K562 (cell line): ENCODE measurements at regions not wholly inside any gene's neighbourhood (a gene's known extent, or its start where the extent isn't known, plus 50 kb on each side); places are given as distances from the start of the nearest gene placed in this dataset.

ENCODE experiments used
- ATAC-seq: fragments of 200-7000 bp; cut with Tn5 transposase; 3 replicates; pipeline ENCODE4 v1.9.1; 2020; ENCODE audit warnings: moderate library complexity
- BruUV-seq: library from RNA; stranded (reverse); fragments of 400-500 nt; replicated peaks from 2 replicates; lab custom pipeline; 2021; lab: Mats Ljungman, UMichigan
- CTCF ChIA-PET: fragments of 300-600 bp; formaldehyde crosslinking; extraction: SDS; loops from one replicate; lab custom pipeline; 2021; ENCODE audit warnings: low intra/inter-chr PET ratio; lab: Yijun Ruan, JAX
- POLR2A ChIA-PET: fragments of 300-600, 350-650 bp; sonication (Branson Sonifier 250); formaldehyde crosslinking; extraction: SDS; loops from one replicate; lab custom pipeline; 2021; ENCODE audit warnings: antibody characterized with exemption, inconsistent platforms; lab: Yijun Ruan, JAX
- DNase-seq, 4 experiments: peaks; one replicate each; pipeline versions ENCODE4 v3.0.0 to v3.0.0-alpha.2; 2011 to 2018; ENCODE audit warnings: low spot score in 3 of 4, mixed read lengths in 3 of 4; ENCODE audit errors: extremely low read depth in 1 of 4
- FAIRE-seq: peaks from 2 replicates; lab custom pipeline; 2011; peaks lifted over from hg19 to GRCh38; lab: Jason Lieb, UNC
- H2AFZ ChIP-seq: 2 replicates; pipeline ENCODE4 v1.6.0; 2011; ENCODE audit warnings: low read depth, low read length, control low read depth, inconsistent platforms
- H3K27ac ChIP-seq: fragments of 200-600 bp; 3 replicates; pipeline ENCODE4 v1.8.0; 2011; ENCODE audit warnings: low read depth, mild to moderate bottlenecking, control low read depth, inconsistent platforms, low read length, moderate library complexity, mixed read lengths; ENCODE audit errors: extremely low read depth
- H3K27me3 ChIP-seq, 2 experiments: fragments of 300-600 bp in 1 of 2; 2 replicates in 1 of 2; 3 replicates in 1 of 2; pipeline versions ENCODE4 v1.6.0 to v1.8.0; 2011; ENCODE audit warnings: inconsistent platforms in 2 of 2, low read length in 2 of 2, mild to moderate bottlenecking in 1 of 2, mixed read lengths in 1 of 2, moderate library complexity in 1 of 2; ENCODE audit not compliant: control insufficient read depth in 2 of 2, insufficient read depth in 2 of 2
- H3K36me3 ChIP-seq: fragments of 300-600 bp; 3 replicates; pipeline ENCODE4 v1.8.0; 2011; ENCODE audit warnings: mild to moderate bottlenecking, low read length, inconsistent platforms; ENCODE audit not compliant: control insufficient read depth, insufficient read depth
- H3K4me1 ChIP-seq, 2 experiments: fragments of 200-600 bp in 1 of 2; replicated peaks in 1 of 2; 2 replicates in 1 of 2; 3 replicates in 1 of 2; pipeline versions ENCODE4 v1.5.1 to v1.8.0; 2011; ENCODE audit warnings: inconsistent platforms in 2 of 2, low read length in 2 of 2, mild to moderate bottlenecking in 1 of 2, mixed read lengths in 1 of 2, moderate library complexity in 1 of 2; ENCODE audit not compliant: control insufficient read depth in 2 of 2, insufficient read depth in 2 of 2
- H3K4me2 ChIP-seq: 2 replicates; pipeline ENCODE4 v1.6.1; 2011; ENCODE audit warnings: low read length, control low read depth, inconsistent platforms, mixed read lengths; ENCODE audit not compliant: insufficient read depth
- H3K4me3 ChIP-seq: fragments of 200-600 bp; sonication (generic), shearing (Covaris generic); 2 replicates; pipeline ENCODE4 v1.5.1; 2016; ENCODE audit warnings: control low read depth, inconsistent platforms
- H3K79me2 ChIP-seq: fragments of 200-600 bp; 3 replicates; pipeline ENCODE4 v1.8.0; 2011; ENCODE audit warnings: low read length, inconsistent platforms; ENCODE audit not compliant: control insufficient read depth, insufficient read depth
- H3K9ac ChIP-seq, 2 experiments: 2 replicates each; pipeline versions ENCODE4 v1.6.0 to v1.6.1; 2011; ENCODE audit warnings: low read depth in 2 of 2, low read length in 2 of 2, control low read depth in 1 of 2, inconsistent platforms in 1 of 2, mild to moderate bottlenecking in 1 of 2, mixed read lengths in 1 of 2; ENCODE audit not compliant: insufficient read depth in 1 of 2
- H3K9me1 ChIP-seq: one replicate; pipeline ENCODE4 v1.6.0; 2011; ENCODE audit warnings: inconsistent platforms, mild to moderate bottlenecking, low read length, moderate library complexity; ENCODE audit not compliant: control insufficient read depth, insufficient read depth
- H3K9me3 ChIP-seq: replicated peaks from 2 replicates; pipeline ENCODE4 v1.5.1; 2011; ENCODE audit warnings: low read depth, low read length, inconsistent platforms; ENCODE audit not compliant: control insufficient read depth, insufficient read depth
- H4K20me1 ChIP-seq: replicated peaks from 2 replicates; pipeline ENCODE4 v1.6.1; 2011; ENCODE audit warnings: low read length, inconsistent platforms, mixed read lengths; ENCODE audit not compliant: control insufficient read depth, insufficient read depth
- AFF1 ChIP-seq, 2 experiments: fragments of 450-650 bp; IDR thresholded peaks; 2 replicates each; pipeline ENCODE4 v1.6.1; 2018; ENCODE audit warnings: mild to moderate bottlenecking in 2 of 2, low read depth in 1 of 2; ENCODE audit not compliant: partially characterized antibody in 2 of 2
- KLF13 ChIP-seq: fragments of 450-650 bp; IDR thresholded peaks from 2 replicates; pipeline ENCODE4 v1.6.1; 2016; ENCODE audit warnings: missing genetic modification characterization, low read depth, mild to moderate bottlenecking, missing compliant biosample characterization, moderate library complexity, borderline replicate concordance
- NFATC3 ChIP-seq: fragments of 450-650 bp; IDR thresholded peaks from 2 replicates; pipeline ENCODE4 v1.6.1; 2017; ENCODE audit warnings: mild to moderate bottlenecking
- NR2F6 ChIP-seq: fragments of 450-650 bp; formaldehyde crosslinking; IDR thresholded peaks from 2 replicates; pipeline ENCODE4 v1.4.0; 2020; ENCODE audit warnings: mild to moderate bottlenecking
- OTX1 ChIP-seq: fragments of 450-650 bp; formaldehyde crosslinking; IDR thresholded peaks from 2 replicates; pipeline ENCODE4 v1.4.0; 2022; ENCODE audit warnings: mild to moderate bottlenecking
- SAP30 ChIP-seq: fragments of 200-600 bp; sonication (generic); IDR thresholded peaks from 2 replicates; pipeline ENCODE4 v1.6.1; 2012; ENCODE audit warnings: borderline replicate concordance, low read depth, mild to moderate bottlenecking, moderate library complexity, low read length, control low read depth, inconsistent platforms; ENCODE audit not compliant: insufficient read depth, poor library complexity, severe bottlenecking
- STAG1 ChIP-seq: sonication (generic); formaldehyde crosslinking; IDR thresholded peaks from 2 replicates; pipeline ENCODE4 v1.5.0; 2020; ENCODE audit warnings: missing genetic modification reagents, borderline replicate concordance
- TAF9B ChIP-seq: fragments of 450-650 bp; IDR thresholded peaks from 2 replicates; pipeline ENCODE4 v1.6.1; 2018; ENCODE audit warnings: mild to moderate bottlenecking; ENCODE audit not compliant: partially characterized antibody
- ZHX1 ChIP-seq: fragments of 150-350 bp; conservative IDR thresholded peaks from 2 replicates; pipeline ENCODE4 v1.6.1; 2014; ENCODE audit warnings: low read length
- ZNF134 ChIP-seq: fragments of 250-450 bp; sonication (Bioruptor Pico); conservative IDR thresholded peaks from 2 replicates; pipeline ENCODE4 v1.4.0; 2020
- ZNF75A ChIP-seq: fragments of 450-650 bp; formaldehyde crosslinking; IDR thresholded peaks from 2 replicates; pipeline ENCODE4 v1.4.0; 2020; ENCODE audit warnings: mild to moderate bottlenecking
- WGBS: fragments of 100-300 bp; shearing (Covaris generic); methylation state at CpG from one replicate; pipeline ENCODE4 v1.1.6; 2016; ENCODE audit warnings: low coverage, mixed read lengths; ENCODE audit not compliant: insufficient coverage; ENCODE audit errors: missing lambda C conversion rate; 5-methylcytosine and 5-hydroxymethylcytosine counted together
- in situ Hi-C: fragments of 300-500 bp; cut with MboI; formaldehyde crosslinking; loops from 4 replicates; pipeline ENCODE4 v1.15.0; 2018; ENCODE audit warnings: inconsistent platforms, mixed read lengths
- intact Hi-C: fragments of 100-400 bp; cut with micrococcal nuclease; formaldehyde crosslinking; loops from 2 replicates; pipeline ENCODE4 v1.14.2; 2022

DNA sequence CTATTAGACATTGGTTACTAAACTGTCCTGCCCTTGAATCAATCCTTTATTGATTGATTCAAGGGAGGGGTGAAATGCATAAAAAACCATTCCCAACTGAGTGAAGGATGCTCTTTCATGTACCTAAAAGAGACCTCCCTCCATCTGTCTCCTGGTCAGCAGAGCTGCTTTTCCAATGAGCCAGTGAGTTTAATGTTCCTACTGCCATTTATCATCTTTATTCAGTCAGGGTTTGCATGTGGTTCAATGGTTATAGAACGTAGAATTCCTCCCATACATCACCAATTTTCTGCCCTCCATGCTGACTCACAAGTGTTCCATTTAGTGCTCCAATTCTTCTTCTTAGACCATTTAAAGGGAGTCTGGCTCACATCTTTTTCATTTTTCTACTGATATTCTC lies 199.1 kb upstream of the PCSK5 start (continued):
- TF ChIP-seq AFF1 (IDR thresholded peaks at IDR 0.05; ENCODE audit: low read depth in 1 of 2, partially characterized antibody in 2 of 2): no peak

- H3K9me1 ChIP-seq: no peaks in the 10 kb centered on the region
- H3K9ac ChIP-seq: no peak overlapping the region
- no peaks in the 10 kb centered on the region for H4K20me1 ChIP-seq
- ChIA-PET CTCF (no interaction called here), POLR2A (no interaction called here)
- no peaks in the 10 kb centered on the region for H3K79me2 ChIP-seq
- no peaks in the 10 kb centered on the region for H3K4me1 ChIP-seq
- in situ Hi-C loops (no loop called here), intact Hi-C loops (no loop called here)
- H3K36me3 ChIP-seq: no peaks in the 10 kb centered on the region
- H3K27ac ChIP-seq: no peak overlapping the region
- H3K4me3 ChIP-seq: no peak overlapping the region
- 0% methylated on average over 3 of the region's 3 CpGs for WGBS
- BruUV-seq: no TSS peak
- no peaks in the 10 kb centered on the region for H3K27me3 ChIP-seq
- DNase-seq (no peak), ATAC-seq (no peak), FAIRE-seq (no peak)
- no peaks in the 10 kb centered on the region for H3K9me3 ChIP-seq
- no peak overlapping the region for H2AFZ ChIP-seq
- H3K4me2 ChIP-seq: no peak overlapping the region
- TF ChIP-seq KLF13 (tag) (no peak), OTX1 (no peak), ZNF134 (no peak), STAG1 (CRISPR knock-in tag) (no peak), ZHX1 (no peak), TAF9B (no peak), NR2F6 (no peak), NFATC3 (no peak), ZNF75A (CRISPR knock-in tag) (no peak), SAP30 (no peak)
Observed at GRCh38 chr9:75692309-75692708, 198.2 kb upstream of the PCSK5 start.
